ENCODE measurements at regions not wholly inside any gene's neighbourhood (a gene's known extent, or its start where the extent isn't known, plus 50 kb on each side); places are given as distances from the start of the nearest gene placed in this dataset.

DNA sequence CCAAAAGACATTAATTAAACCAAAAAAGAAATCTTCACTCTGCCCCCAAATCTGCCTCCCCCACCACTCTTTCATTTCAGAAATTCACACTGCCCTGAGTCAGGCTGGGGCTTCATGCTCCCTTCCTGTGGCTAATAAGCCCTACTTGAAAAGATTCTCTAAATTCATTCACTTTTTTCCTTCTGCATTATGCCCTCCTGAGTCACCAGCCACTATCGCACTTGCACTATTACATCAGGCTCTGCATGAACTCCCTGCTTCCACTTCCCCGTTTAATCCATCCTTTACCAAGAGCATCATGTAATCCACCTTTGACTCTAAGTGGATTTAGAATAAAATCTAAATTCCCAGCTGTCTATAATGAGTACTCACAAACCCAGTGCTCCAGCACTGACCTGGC, 295.4 kb upstream of the KLF3 start:
- H3K27me3 ChIP-seq (replicated peaks in 1 of 4; ENCODE audit: control extremely low read depth in 1 of 4, control insufficient read depth in 3 of 4, insufficient read depth in 4 of 4, low read length in 3 of 4): peaks cover 0 to 3% (median 0%) of the 10 kb centered on the region in 4 experiments
- H3K79me2 ChIP-seq (ENCODE audit: control insufficient read depth, insufficient read depth, low read length): no peaks in the 10 kb centered on the region
- POLR2A ChIA-PET: no interaction called here
- TF ChIP-seq, protein P1, sequence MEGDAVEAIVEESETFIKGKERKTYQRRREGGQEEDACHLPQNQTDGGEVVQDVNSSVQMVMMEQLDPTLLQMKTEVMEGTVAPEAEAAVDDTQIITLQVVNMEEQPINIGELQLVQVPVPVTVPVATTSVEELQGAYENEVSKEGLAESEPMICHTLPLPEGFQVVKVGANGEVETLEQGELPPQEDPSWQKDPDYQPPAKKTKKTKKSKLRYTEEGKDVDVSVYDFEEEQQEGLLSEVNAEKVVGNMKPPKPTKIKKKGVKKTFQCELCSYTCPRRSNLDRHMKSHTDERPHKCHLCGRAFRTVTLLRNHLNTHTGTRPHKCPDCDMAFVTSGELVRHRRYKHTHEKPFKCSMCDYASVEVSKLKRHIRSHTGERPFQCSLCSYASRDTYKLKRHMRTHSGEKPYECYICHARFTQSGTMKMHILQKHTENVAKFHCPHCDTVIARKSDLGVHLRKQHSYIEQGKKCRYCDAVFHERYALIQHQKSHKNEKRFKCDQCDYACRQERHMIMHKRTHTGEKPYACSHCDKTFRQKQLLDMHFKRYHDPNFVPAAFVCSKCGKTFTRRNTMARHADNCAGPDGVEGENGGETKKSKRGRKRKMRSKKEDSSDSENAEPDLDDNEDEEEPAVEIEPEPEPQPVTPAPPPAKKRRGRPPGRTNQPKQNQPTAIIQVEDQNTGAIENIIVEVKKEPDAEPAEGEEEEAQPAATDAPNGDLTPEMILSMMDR (IDR thresholded peaks at IDR 0.05): no peak
- TF ChIP-seq EZH2 (IDR thresholded peaks at IDR 0.05; ENCODE audit: borderline replicate concordance, insufficient read depth, low read depth, low read length, poor library complexity, severe bottlenecking): no peak
- WGBS (ENCODE audit: insufficient coverage): 75% methylated on average over 2 of the region's 2 CpGs
- no peak overlapping the region for H3K4me3 Mint-ChIP-seq
- intact Hi-C loops (cut with micrococcal nuclease): no loop called here
- peaks cover 3% of the 10 kb centered on the region for H3K9me3 Mint-ChIP-seq (ENCODE audit: insufficient read depth)
- peaks cover 0 to 3% of the 10 kb centered on the region in 2 donors for H3K4me1 ChIP-seq (ENCODE audit: control insufficient read depth in 2 of 2, insufficient read depth in 2 of 2, low read length in 2 of 2)
- no peak overlapping the region for H3K4me2 ChIP-seq (replicated peaks; ENCODE audit: low read depth, low read length, poor library complexity, severe bottlenecking)
- H3K4me1 Mint-ChIP-seq: peaks cover 4% of the 10 kb centered on the region
- no peak overlapping the region for H3K9ac ChIP-seq (ENCODE audit: low read length)
- peaks cover 10% of the 10 kb centered on the region for H3K27me3 Mint-ChIP-seq
- CTCF ChIA-PET: no interaction called here
- H3K27ac Mint-ChIP-seq: no peak overlapping the region
- no peaks in the 10 kb centered on the region for H4K20me1 ChIP-seq (ENCODE audit: control insufficient read depth, insufficient read depth, low read length, poor library complexity, severe bottlenecking)
- no peak overlapping the region for H3K27ac ChIP-seq (ENCODE audit: low read length in 2 of 2)
- DNase-seq: no peak
- no peaks in the 10 kb centered on the region for H3K9me3 ChIP-seq (ENCODE audit: control extremely low read depth in 1 of 3, control insufficient read depth in 2 of 3, insufficient read depth in 1 of 3, low read length in 2 of 3)
- no peak for ATAC-seq (ENCODE audit: low read depth)
- H2AFZ ChIP-seq (ENCODE audit: insufficient read depth, low read depth, low read length, poor library complexity, severe bottlenecking): no peak overlapping the region
- H3K4me3 ChIP-seq (ENCODE audit: control extremely low read depth in 1 of 5, extremely low read depth in 1 of 5, insufficient read depth in 1 of 5, low read depth in 2 of 5, low read length in 4 of 5): no peak overlapping the region
- no peaks in the 10 kb centered on the region for H3K36me3 ChIP-seq (replicated peaks in 1 of 2; ENCODE audit: control extremely low read depth in 1 of 2, control insufficient read depth in 1 of 2, extremely low read depth in 1 of 2, insufficient read depth in 2 of 2, low read length in 1 of 2)

DNA sequence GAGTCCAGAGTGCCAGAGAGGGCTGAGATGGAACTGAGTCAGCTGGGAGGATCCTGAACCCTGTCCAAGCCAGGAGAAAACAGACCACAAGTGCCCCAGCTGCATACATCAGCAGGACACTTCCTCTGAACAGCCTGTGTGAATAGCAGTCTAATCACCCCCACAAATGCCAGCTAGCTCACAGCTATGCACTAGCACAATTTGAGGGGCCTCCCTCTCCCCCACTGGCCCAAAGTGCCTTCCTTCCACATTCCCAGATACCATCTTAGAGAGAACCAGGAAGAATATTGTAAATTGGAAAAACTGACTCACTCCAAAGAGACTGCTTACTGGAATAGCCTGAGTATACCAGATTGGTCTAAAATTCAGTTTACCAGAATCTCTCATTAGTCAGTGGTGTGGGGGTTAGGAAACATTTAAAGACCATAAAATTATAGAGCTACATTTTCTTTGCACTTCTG, 292.6 kb upstream of the KLF3 start:
- intact Hi-C loops (cut with micrococcal nuclease): no loop called here

More for the DNA sequence above, 292.6 kb upstream of the KLF3 start:
- ATAC-seq (ENCODE audit: low read depth) (no peak), DNase-seq (no peak)
- H3K4me3 ChIP-seq (ENCODE audit: control extremely low read depth in 1 of 5, extremely low read depth in 1 of 5, insufficient read depth in 1 of 5, low read depth in 2 of 5, low read length in 4 of 5): no peak overlapping the region
- H3K79me2 ChIP-seq (ENCODE audit: control insufficient read depth, insufficient read depth, low read length): no peaks in the 10 kb centered on the region
- Mint-ChIP-seq H3K4me1 (peaks cover 4% of the 10 kb centered on the region), H3K27me3 (peaks cover 4% of the 10 kb centered on the region), H3K9me3 (ENCODE audit: insufficient read depth) (peaks cover 3% of the 10 kb centered on the region), H3K4me3 (no peak overlapping the region), H3K27ac (no peak overlapping the region)
- H4K20me1 ChIP-seq (ENCODE audit: control insufficient read depth, insufficient read depth, low read length, poor library complexity, severe bottlenecking): no peaks in the 10 kb centered on the region
- TF ChIP-seq, protein P1 (IDR thresholded peaks at IDR 0.05): no peak
- no peak for TF ChIP-seq EZH2 (IDR thresholded peaks at IDR 0.05; ENCODE audit: borderline replicate concordance, insufficient read depth, low read depth, low read length, poor library complexity, severe bottlenecking)
- H3K27me3 ChIP-seq (replicated peaks in 1 of 4; ENCODE audit: control extremely low read depth in 1 of 4, control insufficient read depth in 3 of 4, insufficient read depth in 4 of 4, low read length in 3 of 4): peaks cover 0 to 3% (median 0%) of the 10 kb centered on the region in 4 experiments
- peaks cover 0 to 3% of the 10 kb centered on the region in 2 donors for H3K4me1 ChIP-seq (ENCODE audit: control insufficient read depth in 2 of 2, insufficient read depth in 2 of 2, low read length in 2 of 2)
- no peaks in the 10 kb centered on the region for H3K9me3 ChIP-seq (ENCODE audit: control extremely low read depth in 1 of 3, control insufficient read depth in 2 of 3, insufficient read depth in 1 of 3, low read length in 2 of 3)
- H3K4me2 ChIP-seq (replicated peaks; ENCODE audit: low read depth, low read length, poor library complexity, severe bottlenecking): no peak overlapping the region
- H3K36me3 ChIP-seq (replicated peaks in 1 of 2; ENCODE audit: control extremely low read depth in 1 of 2, control insufficient read depth in 1 of 2, extremely low read depth in 1 of 2, insufficient read depth in 2 of 2, low read length in 1 of 2): no peaks in the 10 kb centered on the region
- no peak overlapping the region for H3K27ac ChIP-seq (ENCODE audit: low read length in 2 of 2)
- H2AFZ ChIP-seq (ENCODE audit: insufficient read depth, low read depth, low read length, poor library complexity, severe bottlenecking): no peak overlapping the region
- ChIA-PET CTCF (no interaction called here), POLR2A (no interaction called here)
- no peak overlapping the region for H3K9ac ChIP-seq (ENCODE audit: low read length)

Data from B cell (primary cell).